GM12872 (cell line): ENCODE measurements at regions not wholly inside any gene's neighbourhood (a gene's known extent, or its start where the extent isn't known, plus 50 kb on each side); places are given as distances from the start of the nearest gene placed in this dataset.

ENCODE experiments used
- TF ChIP-seq, protein P1 (sequence below): IDR thresholded peaks from 3 replicates; pipeline ENCODE4 v1.5.1; 2011; ENCODE audit warnings: low read depth, mild to moderate bottlenecking, low read length, moderate library complexity; ENCODE audit not compliant: insufficient read depth

DNA sequence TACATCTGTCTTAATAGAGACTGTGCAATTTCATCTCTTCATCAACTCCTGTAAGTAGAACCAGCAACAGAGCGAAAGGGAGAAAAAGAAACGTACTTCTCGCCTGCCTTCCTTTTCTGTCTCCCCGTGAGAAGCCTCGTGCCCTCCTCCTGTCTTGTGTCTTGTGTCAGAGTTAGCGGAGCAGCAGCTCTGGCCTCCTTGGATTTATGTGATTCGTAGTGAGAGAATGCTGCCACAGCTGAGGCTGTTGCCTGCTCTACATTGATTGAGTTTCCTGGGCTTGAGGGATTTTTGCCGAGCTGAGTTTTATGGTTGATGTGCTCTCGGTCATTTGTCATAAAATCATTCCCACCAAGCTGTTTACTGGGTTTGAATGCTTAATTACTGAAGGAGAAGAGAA is 579.1 kb upstream of the RBFOX1 start:
- TF ChIP-seq, protein P1, sequence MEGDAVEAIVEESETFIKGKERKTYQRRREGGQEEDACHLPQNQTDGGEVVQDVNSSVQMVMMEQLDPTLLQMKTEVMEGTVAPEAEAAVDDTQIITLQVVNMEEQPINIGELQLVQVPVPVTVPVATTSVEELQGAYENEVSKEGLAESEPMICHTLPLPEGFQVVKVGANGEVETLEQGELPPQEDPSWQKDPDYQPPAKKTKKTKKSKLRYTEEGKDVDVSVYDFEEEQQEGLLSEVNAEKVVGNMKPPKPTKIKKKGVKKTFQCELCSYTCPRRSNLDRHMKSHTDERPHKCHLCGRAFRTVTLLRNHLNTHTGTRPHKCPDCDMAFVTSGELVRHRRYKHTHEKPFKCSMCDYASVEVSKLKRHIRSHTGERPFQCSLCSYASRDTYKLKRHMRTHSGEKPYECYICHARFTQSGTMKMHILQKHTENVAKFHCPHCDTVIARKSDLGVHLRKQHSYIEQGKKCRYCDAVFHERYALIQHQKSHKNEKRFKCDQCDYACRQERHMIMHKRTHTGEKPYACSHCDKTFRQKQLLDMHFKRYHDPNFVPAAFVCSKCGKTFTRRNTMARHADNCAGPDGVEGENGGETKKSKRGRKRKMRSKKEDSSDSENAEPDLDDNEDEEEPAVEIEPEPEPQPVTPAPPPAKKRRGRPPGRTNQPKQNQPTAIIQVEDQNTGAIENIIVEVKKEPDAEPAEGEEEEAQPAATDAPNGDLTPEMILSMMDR: no peak

DNA sequence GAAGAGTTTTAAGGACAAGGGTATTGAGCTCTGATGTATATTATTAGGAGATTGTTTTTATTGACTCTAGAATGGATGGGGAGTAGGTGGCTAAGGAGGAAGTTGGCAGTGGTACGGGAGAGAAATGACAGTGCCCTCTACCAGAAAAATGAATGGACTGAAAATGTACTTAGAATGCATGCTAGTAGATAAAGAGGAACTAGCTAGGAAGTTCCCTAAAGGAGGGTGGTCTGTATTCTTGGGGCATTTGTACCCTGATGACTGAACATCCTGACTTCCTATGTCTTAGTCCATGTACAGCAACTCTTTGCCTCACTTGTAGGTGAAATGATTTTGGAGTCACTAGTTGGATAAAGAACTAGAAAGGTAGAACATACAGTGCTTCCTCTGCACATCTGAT is 581.5 kb upstream of the RBFOX1 start:
- TF ChIP-seq, protein P1: no peak

DNA sequence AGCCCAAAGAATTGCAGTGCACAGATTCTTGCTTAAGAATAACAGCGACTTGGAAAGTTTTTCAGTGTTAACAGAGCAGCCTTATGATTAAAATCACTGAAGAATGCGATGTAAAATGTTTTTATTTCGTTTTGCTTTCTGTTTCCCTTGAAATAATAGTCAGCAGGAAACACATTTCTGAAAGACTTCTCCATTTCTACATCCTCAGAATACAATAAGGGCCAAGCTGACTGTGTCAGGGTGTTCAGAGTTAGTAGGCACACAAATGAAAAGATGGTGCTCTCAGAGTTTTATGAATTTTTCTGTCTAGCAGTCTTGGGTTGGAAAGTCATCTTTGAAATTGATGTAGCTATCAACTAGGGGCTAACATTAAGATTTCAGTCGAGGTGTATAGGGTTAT is 582.9 kb upstream of the RBFOX1 start:
- TF ChIP-seq, protein P1: no peak

DNA sequence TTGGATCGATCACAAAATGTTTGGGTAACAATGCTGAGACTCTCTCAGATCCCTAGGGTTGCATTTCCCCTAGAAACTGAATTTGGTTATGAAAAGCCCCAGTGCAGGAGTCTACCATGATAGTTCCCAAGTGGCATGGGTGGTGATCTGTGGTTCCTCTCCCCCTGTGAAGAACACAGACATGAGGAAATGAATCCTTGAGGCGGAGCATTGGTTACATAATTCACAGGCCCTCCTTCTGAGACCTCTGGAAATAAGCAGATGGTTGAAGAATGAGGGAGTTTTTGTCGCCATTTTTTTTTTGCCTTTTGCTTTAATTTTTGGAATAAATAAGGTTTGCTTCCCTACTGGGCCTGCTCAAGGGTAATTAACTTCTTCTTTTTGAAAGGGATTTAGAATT is 597.0 kb upstream of the RBFOX1 start:
- TF ChIP-seq, protein P1: no peak

DNA sequence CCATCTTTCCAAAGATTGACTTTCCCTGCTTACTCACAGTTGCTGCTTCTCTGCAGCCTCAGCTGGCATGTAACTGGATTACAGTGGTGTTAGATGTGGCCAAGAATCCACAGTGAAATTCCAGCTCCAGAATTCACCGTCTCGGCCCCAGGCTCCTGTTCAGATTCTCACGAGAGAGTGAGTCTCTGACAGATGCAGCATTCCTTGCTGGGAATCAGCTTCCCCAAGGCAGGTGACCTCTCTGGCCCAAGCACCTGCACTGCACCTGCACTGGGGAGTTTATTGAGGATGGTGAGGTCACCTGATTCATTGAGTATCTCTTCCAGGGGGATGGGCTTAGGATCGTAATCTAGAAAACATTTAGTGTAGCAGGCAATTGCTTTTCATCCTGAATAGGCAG is 600.5 kb upstream of the RBFOX1 start:
- TF ChIP-seq, protein P1: no peak

DNA sequence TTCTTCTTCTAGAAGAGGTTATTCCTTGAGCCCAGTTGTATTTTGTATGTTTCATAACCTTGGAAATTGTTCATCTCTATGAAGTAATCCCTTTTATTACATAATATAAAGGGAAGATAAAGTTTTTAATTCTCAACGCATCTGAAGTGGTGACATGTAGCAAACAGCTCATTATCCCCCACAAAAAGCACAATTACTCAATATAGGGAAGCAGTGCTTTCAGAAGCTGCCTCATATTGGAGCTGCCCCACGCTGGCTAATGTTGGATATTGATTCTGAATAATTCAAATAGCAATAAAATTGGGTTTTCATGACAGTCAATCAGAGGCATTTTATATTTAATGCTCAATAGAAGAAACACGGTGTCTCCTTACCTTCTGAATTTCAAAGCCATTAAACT is 604.3 kb upstream of the RBFOX1 start:
- TF ChIP-seq, protein P1: no peak

DNA sequence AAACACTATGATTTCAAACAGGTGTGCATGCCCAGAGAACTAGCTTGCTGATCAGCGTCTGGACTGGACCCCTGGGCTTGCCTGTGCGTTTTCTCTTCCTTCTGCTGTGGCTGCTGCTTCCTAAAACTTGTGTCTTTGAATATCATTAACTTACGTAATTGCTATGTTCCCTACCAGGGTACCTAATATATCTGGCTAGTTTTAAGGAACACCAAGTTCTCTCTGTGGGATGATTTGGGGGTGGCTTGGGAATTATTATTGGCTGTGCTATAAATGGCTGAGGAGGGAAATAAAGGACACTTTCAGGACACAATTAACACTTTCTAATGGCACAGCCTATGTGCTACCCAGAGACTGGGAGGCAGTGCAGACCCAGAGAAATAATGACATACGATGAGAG is 606.0 kb upstream of the RBFOX1 start:
- TF ChIP-seq, protein P1: no peak
